Loucy (cell line): ENCODE measurements at regions not wholly inside any gene's neighbourhood (a gene's known extent, or its start where the extent isn't known, plus 50 kb on each side); places are given as distances from the start of the nearest gene placed in this dataset.

ENCODE experiments used
- H2AFZ ChIP-seq: fragments of 200-600 bp; sonication (generic); 2 replicates; pipeline ENCODE4 v1.6.0; 2016; ENCODE audit warnings: antibody characterized with exemption, mild to moderate bottlenecking, low read length, moderate library complexity
- H3F3A ChIP-seq: fragments of 200-600 bp; 2 replicates; pipeline ENCODE4 v1.6.0; 2016; ENCODE audit warnings: antibody characterized with exemption, low read depth, mild to moderate bottlenecking
- H3K27me3 ChIP-seq: fragments of 200-600 bp; sonication (generic); 2 replicates; pipeline ENCODE4 v1.6.1; 2014; ENCODE audit warnings: low read length, mild to moderate bottlenecking; ENCODE audit not compliant: insufficient read depth, poor library complexity, severe bottlenecking
- H3K36me3 ChIP-seq: fragments of 200-600 bp; sonication (generic); 2 replicates; pipeline ENCODE4 v1.6.1; 2016; ENCODE audit warnings: low read length; ENCODE audit not compliant: insufficient read depth
- H3K4me1 ChIP-seq: fragments of 200-600 bp; sonication (generic); 2 replicates; pipeline ENCODE4 v1.5.1; 2014; ENCODE audit warnings: low read length, mild to moderate bottlenecking; ENCODE audit not compliant: insufficient read depth, poor library complexity, severe bottlenecking
- H3K4me2 ChIP-seq: fragments of 200-600 bp; sonication (generic); 2 replicates; pipeline ENCODE4 v1.6.0; 2014; ENCODE audit warnings: antibody characterized with exemption, low read length, low read depth, mild to moderate bottlenecking; ENCODE audit not compliant: poor library complexity, severe bottlenecking
- H3K4me3 ChIP-seq: fragments of 200-600 bp; sonication (generic); 2 replicates; pipeline ENCODE4 v1.5.1; 2014; ENCODE audit warnings: low read length, mild to moderate bottlenecking, mixed read lengths; ENCODE audit not compliant: poor library complexity, severe bottlenecking
- H3K79me2 ChIP-seq: fragments of 200-600 bp; sonication (generic); 2 replicates; pipeline ENCODE4 v1.6.1; 2014; ENCODE audit warnings: low read length; ENCODE audit not compliant: insufficient read depth
- H3K9ac ChIP-seq: fragments of 200-600 bp; sonication (generic); 2 replicates; pipeline ENCODE4 v1.6.0; 2014; ENCODE audit warnings: mild to moderate bottlenecking, low read depth, low read length, moderate library complexity; ENCODE audit not compliant: poor library complexity, severe bottlenecking
- H3K9me2 ChIP-seq: fragments of 200-600 bp; sonication (generic); replicated peaks from 2 replicates; pipeline ENCODE4 v1.6.1; 2016; ENCODE audit warnings: low read depth, low read length, mixed read lengths
- H3K9me3 ChIP-seq: fragments of 200-600 bp; sonication (generic); 2 replicates; pipeline ENCODE4 v1.6.1; 2014; ENCODE audit warnings: mild to moderate bottlenecking, antibody characterized with exemption, low read length, low read depth; ENCODE audit not compliant: insufficient read depth
- H4K20me1 ChIP-seq: fragments of 200-600 bp; sonication (generic); 2 replicates; pipeline ENCODE4 v1.6.0; 2014; ENCODE audit warnings: antibody characterized with exemption, low read length, mild to moderate bottlenecking; ENCODE audit not compliant: insufficient read depth, poor library complexity, severe bottlenecking
- EZH2phosphoT487 ChIP-seq: fragments of 200-600 bp; IDR thresholded peaks from 2 replicates; pipeline ENCODE4 v1.6.1; 2018; ENCODE audit warnings: antibody characterized with exemption, mild to moderate bottlenecking, moderate library complexity, borderline replicate concordance
- TF ChIP-seq, protein P1 (sequence below): fragments of 200-600 bp; sonication (generic); conservative IDR thresholded peaks from 2 replicates; pipeline ENCODE4 v1.5.1; 2014; ENCODE audit warnings: mild to moderate bottlenecking, antibody characterized with exemption, low read length

DNA sequence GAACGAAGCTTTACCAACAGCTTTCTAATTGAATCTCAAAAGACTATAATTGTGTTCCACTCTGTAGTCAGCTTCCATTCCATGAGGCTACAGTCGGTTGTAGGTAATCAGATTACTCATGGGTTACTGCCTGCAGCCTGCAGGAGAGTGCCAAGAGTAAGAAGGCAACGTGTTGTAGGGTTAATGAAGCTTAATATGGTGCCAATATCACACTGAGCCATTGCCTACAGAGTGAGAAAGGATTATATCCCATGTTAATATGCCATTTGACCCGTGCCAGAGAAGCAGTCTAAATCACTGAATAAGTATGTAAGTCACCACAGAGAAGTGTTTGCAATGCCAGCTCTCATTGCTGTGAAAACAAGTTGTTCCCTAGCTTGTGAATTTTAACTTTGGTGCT is 734.5 kb upstream of the ACVR2A start:
- Histone ChIP-seq H4K20me1 (no peaks in the 10 kb centered on the region), H3K9me3 (no peaks in the 10 kb centered on the region; the same call in 1 of the 2 replicates), H3K36me3 (no peaks in the 10 kb centered on the region), H3K27me3 (no peaks in the 10 kb centered on the region), H3K79me2 (no peaks in the 10 kb centered on the region), H3K9ac (no peak overlapping the region), H3K4me2 (no peak overlapping the region), H3F3A (no peaks in the 10 kb centered on the region), H3K4me3 (no peak overlapping the region), H3K4me1 (no peaks in the 10 kb centered on the region), H3K9me2 (no peaks in the 10 kb centered on the region), H2AFZ (no peak overlapping the region)
- TF ChIP-seq, protein P1, sequence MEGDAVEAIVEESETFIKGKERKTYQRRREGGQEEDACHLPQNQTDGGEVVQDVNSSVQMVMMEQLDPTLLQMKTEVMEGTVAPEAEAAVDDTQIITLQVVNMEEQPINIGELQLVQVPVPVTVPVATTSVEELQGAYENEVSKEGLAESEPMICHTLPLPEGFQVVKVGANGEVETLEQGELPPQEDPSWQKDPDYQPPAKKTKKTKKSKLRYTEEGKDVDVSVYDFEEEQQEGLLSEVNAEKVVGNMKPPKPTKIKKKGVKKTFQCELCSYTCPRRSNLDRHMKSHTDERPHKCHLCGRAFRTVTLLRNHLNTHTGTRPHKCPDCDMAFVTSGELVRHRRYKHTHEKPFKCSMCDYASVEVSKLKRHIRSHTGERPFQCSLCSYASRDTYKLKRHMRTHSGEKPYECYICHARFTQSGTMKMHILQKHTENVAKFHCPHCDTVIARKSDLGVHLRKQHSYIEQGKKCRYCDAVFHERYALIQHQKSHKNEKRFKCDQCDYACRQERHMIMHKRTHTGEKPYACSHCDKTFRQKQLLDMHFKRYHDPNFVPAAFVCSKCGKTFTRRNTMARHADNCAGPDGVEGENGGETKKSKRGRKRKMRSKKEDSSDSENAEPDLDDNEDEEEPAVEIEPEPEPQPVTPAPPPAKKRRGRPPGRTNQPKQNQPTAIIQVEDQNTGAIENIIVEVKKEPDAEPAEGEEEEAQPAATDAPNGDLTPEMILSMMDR: no peak
- no peak for TF ChIP-seq EZH2phosphoT487

DNA sequence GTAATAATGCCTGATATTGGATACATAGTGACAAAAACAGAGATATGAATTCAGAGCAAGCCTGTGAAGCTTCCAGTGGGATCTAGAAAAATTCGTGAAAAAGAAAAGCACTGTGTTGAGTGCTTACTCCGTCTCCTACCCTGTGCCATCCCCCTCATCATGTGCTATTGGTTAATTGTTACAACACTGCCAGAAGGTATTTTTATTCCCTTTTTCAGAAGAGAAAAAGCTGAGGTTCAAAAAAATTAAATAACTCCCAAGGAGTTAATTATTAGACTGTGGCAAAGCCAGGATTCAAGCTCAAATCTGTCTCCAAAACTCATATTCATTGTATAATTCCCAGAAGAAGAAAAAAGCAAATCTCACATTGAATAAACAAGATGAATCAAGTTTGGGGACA is 735.5 kb upstream of the ACVR2A start:
- Histone ChIP-seq H3K4me2 (no peak overlapping the region), H3K36me3 (no peaks in the 10 kb centered on the region), H3K4me3 (no peak overlapping the region), H3K79me2 (no peaks in the 10 kb centered on the region), H2AFZ (no peak overlapping the region), H3F3A (no peaks in the 10 kb centered on the region), H3K4me1 (no peaks in the 10 kb centered on the region), H3K9ac (no peak overlapping the region), H3K27me3 (no peaks in the 10 kb centered on the region), H4K20me1 (no peaks in the 10 kb centered on the region), H3K9me2 (no peaks in the 10 kb centered on the region), H3K9me3 (no peaks in the 10 kb centered on the region; the same call in 1 of the 2 replicates)
- TF ChIP-seq, protein P1: no peak
- no peak for TF ChIP-seq EZH2phosphoT487

DNA sequence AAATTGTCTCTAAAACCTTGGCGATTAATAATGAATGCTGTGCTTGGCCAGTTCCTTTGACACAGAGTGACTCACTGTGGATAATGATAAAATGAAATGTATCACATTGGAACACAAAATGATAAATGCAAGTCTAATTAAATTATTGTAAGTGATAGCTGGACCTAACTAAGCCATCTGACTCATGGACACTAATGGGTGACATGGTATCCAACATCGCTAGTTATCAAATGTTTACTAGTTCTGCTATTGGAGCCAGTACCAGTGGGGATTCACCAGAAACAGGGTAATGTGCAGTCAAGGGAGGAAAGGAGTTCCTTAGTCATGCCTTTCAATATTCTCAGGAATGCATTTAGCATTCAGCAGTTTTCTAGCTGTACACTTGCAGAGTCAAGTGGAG is 736.3 kb upstream of the ACVR2A start:
- TF ChIP-seq, protein P1: no peak
- no peak for TF ChIP-seq EZH2phosphoT487
- Histone ChIP-seq H3K9me3 (no peaks in the 10 kb centered on the region; the same call in 1 of the 2 replicates), H3K4me3 (no peak overlapping the region), H3K27me3 (no peaks in the 10 kb centered on the region), H2AFZ (no peak overlapping the region), H3K9me2 (no peaks in the 10 kb centered on the region), H3F3A (no peaks in the 10 kb centered on the region), H3K4me2 (no peak overlapping the region), H3K9ac (no peak overlapping the region), H3K4me1 (no peaks in the 10 kb centered on the region), H3K79me2 (no peaks in the 10 kb centered on the region), H4K20me1 (no peaks in the 10 kb centered on the region), H3K36me3 (no peaks in the 10 kb centered on the region)
